AG20443 (cell line): ENCODE measurements at regions not wholly inside any gene's neighbourhood (a gene's known extent, or its start where the extent isn't known, plus 50 kb on each side); places are given as distances from the start of the nearest gene placed in this dataset.

Experiments used
- DNase-seq: peaks from one replicate; pipeline ENCODE4 v3.0.0; 2012; ENCODE audit warnings: low spot score, mixed read lengths

GRCh38 chr11:116077092-116077491 lies 572.9 kb upstream of the CADM1 start:
- DNase-seq: no peak

- DNase-seq: no peak
Observed at GRCh38 chr11:116073854-116074837, 569.9 kb upstream of the CADM1 start.

DNA sequence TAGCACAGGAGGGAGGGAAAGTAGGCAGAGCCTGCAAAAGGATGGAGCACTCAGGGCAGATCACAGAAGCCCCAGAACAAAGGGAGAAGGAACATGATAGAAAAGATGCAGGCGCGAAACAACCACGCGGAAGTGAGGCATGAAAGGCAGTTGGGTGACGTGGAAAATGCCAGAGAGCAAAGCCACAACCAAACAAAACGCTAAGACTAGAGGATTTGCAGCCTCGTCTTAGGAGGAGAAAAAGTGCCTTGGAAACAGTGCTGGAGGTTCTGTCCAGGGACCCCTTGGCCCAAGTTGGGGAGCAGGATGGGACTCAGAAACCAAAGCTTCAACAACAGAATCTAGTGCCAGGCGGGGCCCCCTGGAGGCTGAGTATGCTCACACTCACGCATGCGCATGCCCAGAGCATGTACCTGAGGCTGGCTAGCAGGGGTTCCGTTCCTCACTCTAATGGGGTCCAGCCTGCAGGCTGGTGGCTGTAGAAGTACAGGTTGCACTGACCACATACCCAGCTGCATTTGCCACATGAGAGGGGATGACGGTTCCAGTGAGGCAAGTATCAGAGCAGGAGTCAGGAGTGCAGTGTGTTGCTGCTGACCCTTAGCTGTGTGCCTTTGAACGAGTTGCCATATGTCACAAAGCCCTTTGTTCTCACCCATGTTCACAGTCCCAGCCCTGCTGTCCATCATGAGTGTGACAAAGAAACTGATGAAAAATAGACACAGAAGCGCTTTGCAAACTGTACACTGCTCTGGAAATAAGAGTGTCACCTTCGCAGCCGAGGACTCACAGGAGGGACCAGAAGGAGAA lies 568.6 kb upstream of the CADM1 start:
- DNase-seq: no peak

DNA sequence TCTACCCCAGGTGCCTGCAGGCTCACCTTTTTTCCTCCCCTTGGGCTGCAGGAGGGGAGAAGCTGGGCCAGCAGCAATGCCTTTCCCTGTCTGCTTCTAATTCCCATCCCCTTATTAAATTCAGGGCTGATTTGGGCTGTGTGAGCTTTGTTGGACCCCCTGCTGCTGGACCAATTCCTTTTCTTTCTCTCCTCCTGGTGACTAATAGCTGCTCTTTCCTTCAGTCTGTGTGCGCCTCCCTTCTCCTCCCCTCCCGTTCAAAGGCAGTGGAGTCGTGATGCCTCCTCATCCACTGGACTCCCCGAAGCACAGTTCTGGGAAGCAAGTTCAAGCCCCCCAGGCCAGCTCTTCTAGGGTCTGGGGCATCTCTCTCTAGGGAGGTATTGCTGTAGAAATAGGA lies 567.9 kb upstream of the CADM1 start:
- no peak for DNase-seq

GRCh38 chr11:116071241-116071640 lies 567.0 kb upstream of the CADM1 start:
- no peak for DNase-seq

DNA sequence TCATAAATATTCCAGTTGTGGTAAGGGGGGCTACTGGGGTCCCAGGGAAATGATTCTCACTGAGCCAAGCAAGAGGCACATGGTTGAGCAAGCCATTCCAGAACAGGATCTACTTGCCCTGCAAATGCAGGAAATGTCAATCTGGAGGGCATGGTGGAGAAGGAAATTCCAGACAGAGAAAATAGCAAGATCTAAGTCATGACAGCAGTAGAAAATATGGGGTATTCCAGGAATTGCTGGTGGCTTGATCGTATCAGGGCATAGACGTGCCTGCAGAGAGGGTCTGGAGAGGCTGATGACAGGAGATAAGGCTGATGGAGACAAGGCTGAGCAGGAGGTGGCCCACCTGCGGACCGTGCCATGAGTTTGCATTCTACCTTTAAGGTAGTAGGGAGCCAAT lies 566.3 kb upstream of the CADM1 start:
- DNase-seq: no peak

- DNase-seq: no peak
Observed at GRCh38 chr11:116066777-116067176, 562.6 kb upstream of the CADM1 start.

GRCh38 chr11:116065986-116066385 lies 561.8 kb upstream of the CADM1 start:
- no peak for DNase-seq

GRCh38 chr11:116065191-116065895 lies 561.1 kb upstream of the CADM1 start:
- DNase-seq: no peak

DNA sequence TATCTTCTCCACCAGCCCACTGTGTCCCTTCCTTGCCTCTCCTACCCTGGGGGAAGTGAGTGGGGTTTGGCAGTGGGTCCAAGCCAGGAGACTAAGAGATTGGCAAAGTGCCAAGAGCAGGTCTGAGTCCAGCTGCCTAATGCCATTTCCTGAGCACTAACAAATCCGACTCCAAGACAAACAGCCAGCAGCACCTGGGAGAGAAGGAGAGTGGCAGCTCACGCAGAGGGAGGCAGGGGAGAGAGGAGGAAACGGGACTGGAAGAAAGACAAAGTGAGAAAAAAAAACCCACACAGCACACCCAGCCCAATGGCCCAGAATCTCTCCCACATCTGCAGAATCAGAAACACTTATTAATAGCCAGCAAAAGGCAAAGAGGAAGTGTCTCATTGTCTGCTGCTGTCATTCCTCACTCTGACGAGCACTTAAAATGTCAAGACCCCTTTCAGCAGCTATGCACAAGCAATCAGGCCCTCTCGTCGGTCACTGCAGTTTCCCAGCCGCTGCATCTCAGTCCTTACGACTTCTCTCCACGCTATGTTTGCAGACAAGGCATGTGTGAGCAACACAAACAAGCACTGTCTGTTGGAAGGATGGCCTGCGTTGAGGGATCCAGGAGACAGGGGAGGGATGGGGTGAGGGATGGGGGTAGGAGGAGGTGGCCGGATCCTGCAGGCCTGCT lies 558.4 kb upstream of the CADM1 start:
- DNase-seq: no peak

DNA sequence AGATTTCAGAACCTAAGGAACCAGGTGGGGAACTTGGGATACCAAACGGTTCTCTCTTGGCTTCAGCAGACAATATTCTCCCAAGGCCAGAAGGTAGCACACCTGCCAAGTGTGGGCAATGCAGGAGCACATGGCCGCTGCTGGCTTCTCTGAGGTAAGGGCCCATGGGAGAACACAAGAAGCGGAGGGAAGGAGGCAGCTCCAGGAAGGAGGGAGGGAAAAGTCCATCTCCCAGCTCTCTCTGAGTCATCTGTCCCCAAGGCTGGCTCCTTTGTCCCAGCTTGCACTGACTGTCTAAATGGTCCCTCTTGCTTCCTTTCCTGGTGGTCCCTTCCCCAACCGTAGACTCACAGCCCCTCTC lies 557.9 kb upstream of the CADM1 start:
- DNase-seq: no peak

- no peak for DNase-seq
Observed at GRCh38 chr11:116061322-116061721, 557.1 kb upstream of the CADM1 start.

DNA sequence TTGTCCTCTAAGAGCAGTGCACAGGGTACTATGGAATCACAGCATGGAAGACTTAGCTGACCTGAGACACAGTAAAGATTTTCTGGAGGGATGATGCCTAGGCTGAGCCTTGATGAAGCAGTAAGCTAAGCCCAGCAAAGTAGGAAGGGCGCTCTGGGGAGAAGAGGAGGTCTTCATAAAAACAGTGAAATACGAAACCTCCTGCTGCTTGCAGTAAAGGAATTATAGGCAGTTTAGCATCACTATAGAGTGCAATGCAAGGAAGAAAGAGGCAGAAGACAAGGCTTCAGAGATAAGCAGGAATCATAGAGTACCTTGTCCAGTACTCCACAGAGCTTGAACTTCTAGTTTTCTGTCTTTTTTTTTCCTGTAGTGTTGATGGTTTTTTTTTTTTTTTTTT lies 555.7 kb upstream of the CADM1 start:
- no peak for DNase-seq

GRCh38 chr11:116057000-116057399 lies 552.8 kb upstream of the CADM1 start:
- DNase-seq: no peak

DNA sequence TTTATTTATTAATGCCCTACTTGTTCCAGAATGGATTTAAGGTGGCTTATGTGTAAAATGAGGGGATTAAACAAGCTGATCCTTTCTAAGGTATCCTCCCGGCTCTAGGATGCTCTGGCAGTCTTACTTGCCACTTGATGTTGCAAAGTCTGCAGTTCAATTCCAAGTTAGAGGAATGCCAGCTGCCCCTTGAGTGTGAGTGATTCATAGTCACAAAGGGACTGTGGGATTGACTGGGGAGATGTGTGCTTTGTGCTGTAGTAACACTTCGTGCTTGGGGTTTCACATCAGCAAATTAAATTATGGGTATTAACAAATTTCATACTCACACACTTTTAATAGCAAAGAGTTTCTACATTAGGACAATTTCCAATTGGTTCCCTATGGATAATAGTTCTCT lies 550.8 kb upstream of the CADM1 start:
- no peak for DNase-seq

- DNase-seq: no peak
Observed at GRCh38 chr11:116053548-116053919, 549.3 kb upstream of the CADM1 start.

GRCh38 chr11:116052603-116053547 lies 548.7 kb upstream of the CADM1 start:
- DNase-seq: no peak

GRCh38 chr11:116051494-116051893 lies 547.3 kb upstream of the CADM1 start:
- DNase-seq: no peak

GRCh38 chr11:116049383-116049782 lies 545.2 kb upstream of the CADM1 start:
- DNase-seq: no peak

DNA sequence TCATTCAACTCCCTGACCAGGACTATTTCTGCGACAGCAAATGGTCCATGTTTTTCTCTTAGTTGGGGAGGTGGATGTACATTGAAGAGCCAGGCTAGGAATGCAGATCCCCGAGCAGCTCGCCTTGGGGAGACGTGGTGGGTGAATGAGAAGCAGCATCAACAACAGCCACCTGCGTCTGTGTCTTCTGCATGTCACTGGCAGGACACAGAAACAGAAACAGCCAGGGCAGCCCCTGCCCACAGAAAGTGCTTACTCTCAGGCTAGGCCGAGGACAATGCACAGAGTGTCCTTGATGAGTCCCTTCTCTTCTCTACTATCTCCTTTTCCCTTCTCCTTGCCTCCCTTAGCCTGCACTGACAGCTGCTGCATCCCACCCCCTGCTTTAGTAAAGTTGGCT lies 541.9 kb upstream of the CADM1 start:
- no peak for DNase-seq

- no peak for DNase-seq
Observed at GRCh38 chr11:116044941-116045340, 540.7 kb upstream of the CADM1 start.
